GM23248 (cell line): ENCODE measurements at regions not wholly inside any gene's neighbourhood (a gene's known extent, or its start where the extent isn't known, plus 50 kb on each side); places are given as distances from the start of the nearest gene placed in this dataset.
A peak's percentile ranks its signal among the peaks of the same experiment; 100 is the strongest.

Experiments used
- DNase-seq: peaks from one replicate; pipeline ENCODE4 v3.0.0-alpha.2; 2015
- H2AFZ ChIP-seq: fragments of 200-600 bp; sonication (generic); 2 replicates; pipeline ENCODE4 v1.6.1; 2016; ENCODE audit warnings: antibody characterized with exemption
- H3F3A ChIP-seq: fragments of 200-600 bp; sonication (generic); 2 replicates; pipeline ENCODE4 v1.6.1; 2016; ENCODE audit warnings: mild to moderate bottlenecking, antibody characterized with exemption, mixed run types; ENCODE audit not compliant: insufficient read depth
- H3K27ac ChIP-seq: fragments of 200-600 bp; sonication (generic); 2 replicates; pipeline ENCODE4 v1.5.1; 2016; ENCODE audit warnings: mild to moderate bottlenecking
- H3K27me3 ChIP-seq: fragments of 200-600 bp; sonication (generic); replicated peaks from 2 replicates; pipeline ENCODE4 v1.6.1; 2016; ENCODE audit warnings: mild to moderate bottlenecking; ENCODE audit not compliant: insufficient read depth
- H3K36me3 ChIP-seq: fragments of 200-600 bp; sonication (generic); 2 replicates; pipeline ENCODE4 v1.6.1; 2016; ENCODE audit warnings: low read depth, mild to moderate bottlenecking
- H3K4me1 ChIP-seq: fragments of 200-600 bp; sonication (generic); 2 replicates; pipeline ENCODE4 v1.6.1; 2016; ENCODE audit warnings: mild to moderate bottlenecking; ENCODE audit not compliant: insufficient read depth
- H3K4me2 ChIP-seq: fragments of 200-600 bp; sonication (generic); one replicate; pipeline ENCODE4 v1.6.1; 2016; ENCODE audit warnings: mild to moderate bottlenecking; ENCODE audit not compliant: unreplicated experiment
- H3K4me3 ChIP-seq: fragments of 200-600 bp; sonication (generic); 2 replicates; pipeline ENCODE4 v1.5.1; 2016; ENCODE audit warnings: mild to moderate bottlenecking
- H3K79me2 ChIP-seq: fragments of 200-600 bp; sonication (generic); 2 replicates; pipeline ENCODE4 v1.6.1; 2016; ENCODE audit warnings: mild to moderate bottlenecking; ENCODE audit not compliant: insufficient read depth
- H3K9ac ChIP-seq: fragments of 200-600 bp; sonication (generic); 2 replicates; pipeline ENCODE4 v1.6.1; 2016; ENCODE audit warnings: mild to moderate bottlenecking
- H3K9me2 ChIP-seq: fragments of 200-600 bp; sonication (generic); 2 replicates; pipeline ENCODE4 v1.6.1; 2016; ENCODE audit warnings: mixed run types, mild to moderate bottlenecking, moderate library complexity; ENCODE audit not compliant: insufficient read depth
- H3K9me3 ChIP-seq: fragments of 200-600 bp; sonication (generic); one replicate; pipeline ENCODE4 v1.6.1; 2017; ENCODE audit warnings: low read depth
- H4K20me1 ChIP-seq: fragments of 200-600 bp; sonication (generic); 2 replicates; pipeline ENCODE4 v1.6.0; 2016; ENCODE audit not compliant: insufficient read depth
- EZH2 ChIP-seq: fragments of 200-600 bp; sonication (generic); IDR thresholded peaks from 2 replicates; pipeline ENCODE4 v1.6.1; 2018; ENCODE audit warnings: antibody characterized with exemption, mild to moderate bottlenecking; ENCODE audit not compliant: insufficient read depth, poor library complexity, severe bottlenecking
- EZH2phosphoT487 ChIP-seq: fragments of 200-600 bp; sonication (generic); IDR thresholded peaks from 2 replicates; pipeline ENCODE4 v1.6.1; 2018; ENCODE audit warnings: antibody characterized with exemption, moderate library complexity, mild to moderate bottlenecking, low read depth; ENCODE audit not compliant: insufficient read depth
- WGBS, 2 experiments: methylation state at CpG; one replicate each; pipeline ENCODE4 v1.1.6; 2015 to 2017; ENCODE audit warnings: low lambda C conversion rate in 2 of 2, low coverage in 1 of 2; ENCODE audit errors: missing lambda C conversion rate in 2 of 2; 5-methylcytosine and 5-hydroxymethylcytosine counted together
- in situ Hi-C: fragments of 300-500 bp; cut with MboI; formaldehyde crosslinking; loops from 2 replicates; pipeline ENCODE4 v1.15.0; 2020

DNA sequence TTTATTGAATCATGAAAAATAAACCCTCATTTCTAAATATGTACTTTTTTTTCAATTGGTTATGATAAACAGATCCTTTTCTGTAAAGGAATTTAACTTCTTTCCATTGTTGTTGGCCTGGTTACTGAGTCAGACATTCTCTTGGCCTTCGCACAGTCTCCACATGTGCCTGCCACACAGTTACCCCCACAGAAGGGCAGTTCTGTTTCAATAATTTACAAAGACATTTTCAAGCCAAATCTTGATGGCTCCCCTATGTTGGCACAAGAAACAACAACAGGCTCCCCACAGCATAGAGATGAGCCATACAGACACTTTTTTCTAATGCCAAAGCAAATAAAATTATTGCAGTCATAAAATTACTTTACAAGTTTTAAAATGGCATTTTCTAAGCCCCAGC lies 55.6 kb upstream of the BEND6 start:
- DNase-seq, result peak; percentile 76
- in situ Hi-C loops, result no loop called here
- no peaks in the 10 kb centered on the region for H3K9me2 ChIP-seq
- H3K4me1 ChIP-seq, result peaks cover 34% of the 10 kb centered on the region
- 44 to 48% methylated on average over 1 of the region's 1 CpG for WGBS, 2 experiments
- peaks cover 19% of the 10 kb centered on the region; the same call in 1 of the 2 replicates for H3K36me3 ChIP-seq
- H2AFZ ChIP-seq, result no peak overlapping the region
- peaks cover 4% of the 10 kb centered on the region; the same call in 1 of the 2 replicates for H4K20me1 ChIP-seq
- H3K27ac ChIP-seq, result peak overlapping the region; percentile 67
- no peak for TF ChIP-seq EZH2phosphoT487
- no peak for TF ChIP-seq EZH2
- no peak overlapping the region for H3K4me3 ChIP-seq
- H3K9me3 ChIP-seq, result no peaks in the 10 kb centered on the region
- no peaks in the 10 kb centered on the region for H3K27me3 ChIP-seq
- H3K79me2 ChIP-seq, result peaks cover 74% of the 10 kb centered on the region
- H3K9ac ChIP-seq, result peak overlapping the region; percentile 43; the same call in 1 of the 2 replicates
- H3K4me2 ChIP-seq, result no peak overlapping the region
- peaks cover 54% of the 10 kb centered on the region for H3F3A ChIP-seq

DNA sequence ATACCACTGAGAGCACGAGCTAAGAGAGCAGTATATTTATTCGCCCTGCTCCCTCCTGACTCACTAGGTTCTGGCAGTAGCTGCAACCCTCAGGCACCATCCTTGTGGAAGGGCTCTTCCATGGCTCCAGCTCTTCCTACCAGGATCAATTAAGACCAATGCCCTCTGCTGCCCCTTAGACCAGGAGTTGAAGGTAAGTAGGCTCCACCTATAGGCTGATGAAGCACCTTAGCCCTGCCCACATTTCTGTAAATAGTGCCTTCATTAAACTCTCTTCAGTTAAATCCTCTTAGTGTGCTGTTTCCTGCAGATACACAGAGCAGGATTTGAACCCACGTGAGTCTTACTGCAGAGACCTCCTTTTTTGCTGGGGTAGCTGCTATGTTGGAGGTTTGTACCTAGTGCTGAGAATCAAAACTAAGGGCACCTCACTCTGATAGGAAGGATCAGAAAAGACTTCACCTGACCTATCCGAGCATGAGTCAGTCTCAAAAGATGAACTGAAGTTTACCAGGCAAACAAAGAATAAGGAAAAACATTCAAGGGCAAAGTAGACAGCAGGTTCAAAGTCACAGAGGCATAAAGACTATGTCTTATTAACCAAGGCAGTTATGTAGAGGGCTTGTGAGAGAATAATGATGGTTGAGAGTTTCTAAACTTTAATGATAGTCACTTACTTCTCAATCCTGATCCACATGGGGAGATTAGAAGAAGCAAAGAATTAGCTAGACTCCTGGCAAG lies 56.9 kb upstream of the BEND6 start:
- no peaks in the 10 kb centered on the region for H4K20me1 ChIP-seq
- peaks cover 40% of the 10 kb centered on the region for H3F3A ChIP-seq
- peaks cover 19% of the 10 kb centered on the region; the same call in 1 of the 2 replicates for H3K36me3 ChIP-seq
- H3K27ac ChIP-seq, result no peak overlapping the region
- H3K9me3 ChIP-seq, result no peaks in the 10 kb centered on the region
- DNase-seq, result no peak
- H3K27me3 ChIP-seq, result no peaks in the 10 kb centered on the region
- H3K4me1 ChIP-seq, result peaks cover 29% of the 10 kb centered on the region
- H3K9ac ChIP-seq, result no peak overlapping the region
- H3K9me2 ChIP-seq, result no peaks in the 10 kb centered on the region
- no peak overlapping the region for H3K4me3 ChIP-seq
- H2AFZ ChIP-seq, result no peak overlapping the region
- in situ Hi-C loops, result no loop called here
- TF ChIP-seq EZH2 (no peak), EZH2phosphoT487 (no peak)
- WGBS, 2 experiments, result 96 to 100% methylated on average over 4 of the region's 4 CpGs
- H3K79me2 ChIP-seq, result peaks cover 64% of the 10 kb centered on the region
- H3K4me2 ChIP-seq, result no peak overlapping the region

DNA sequence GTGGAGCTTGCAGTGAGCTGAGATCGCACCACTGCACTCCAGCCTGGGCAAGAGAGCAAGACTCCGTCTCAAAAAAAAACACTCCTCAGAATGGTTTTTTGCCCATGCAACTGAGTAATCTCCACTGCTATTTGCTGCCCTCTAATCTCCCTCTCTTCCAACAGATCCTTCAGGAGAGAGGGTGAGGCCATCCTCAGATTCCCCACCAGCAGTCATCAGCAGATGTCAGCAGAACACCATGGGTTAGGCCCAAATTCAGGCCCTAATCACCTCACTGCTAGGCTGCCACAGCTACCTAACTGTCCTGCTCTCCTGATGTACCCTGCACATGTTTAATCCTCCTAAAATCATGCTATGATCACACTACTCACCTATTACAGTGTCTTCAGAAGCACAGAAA lies 63.2 kb upstream of the BEND6 start:
- Histone ChIP-seq H3F3A (peaks cover 35% of the 10 kb centered on the region), H3K9ac (no peak overlapping the region), H3K4me3 (no peak overlapping the region), H4K20me1 (no peaks in the 10 kb centered on the region), H3K4me2 (no peak overlapping the region), H3K4me1 (peaks cover 35% of the 10 kb centered on the region), H3K27me3 (no peaks in the 10 kb centered on the region), H3K36me3 (peaks cover 3% of the 10 kb centered on the region; the same call in 1 of the 2 replicates), H3K79me2 (peaks cover 56% of the 10 kb centered on the region), H3K9me2 (no peaks in the 10 kb centered on the region), H3K27ac (peak overlapping the region; percentile 99), H2AFZ (no peak overlapping the region), H3K9me3 (no peaks in the 10 kb centered on the region)
- in situ Hi-C loops, result no loop called here
- 62 to 77% methylated on average over 2 of the region's 2 CpGs for WGBS, 2 experiments
- peak; percentile 54 for DNase-seq
- TF ChIP-seq EZH2phosphoT487, result no peak
- TF ChIP-seq EZH2, result no peak

DNA sequence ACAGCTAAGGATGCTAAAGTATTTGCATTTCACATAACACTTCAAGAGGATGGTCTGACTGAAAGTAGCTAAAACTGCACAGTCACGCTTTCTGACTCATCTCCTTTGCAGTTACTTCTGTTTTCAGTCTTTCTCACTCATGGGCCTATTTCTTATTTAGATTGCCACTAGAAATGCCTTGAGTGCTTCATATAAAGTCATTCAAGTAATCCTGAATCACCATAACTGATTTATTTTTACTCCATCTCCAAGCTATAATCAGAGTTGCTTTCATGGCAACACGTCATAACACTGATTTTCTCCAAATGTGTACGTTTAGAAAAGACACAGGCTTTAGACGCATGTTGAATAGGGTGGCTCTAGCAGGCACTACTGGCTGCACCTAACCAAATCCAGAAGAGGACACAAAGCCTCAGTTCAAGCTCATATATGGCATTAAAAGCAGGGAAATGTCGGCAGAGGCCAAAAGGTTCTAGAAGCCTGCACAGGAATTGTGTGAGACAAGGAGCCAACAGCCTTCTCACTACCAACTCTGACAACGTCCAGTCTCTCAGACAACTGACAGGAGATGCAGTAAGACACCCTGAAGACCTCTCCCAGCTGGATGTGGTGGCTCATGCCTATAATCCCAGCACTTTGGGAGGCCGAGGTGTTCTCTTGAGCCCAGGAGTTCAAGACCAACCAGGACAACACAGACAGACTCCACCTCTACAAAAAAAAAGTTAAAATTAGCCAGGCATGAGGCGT lies 64.1 kb upstream of the BEND6 start:
- in situ Hi-C loops, result no loop called here
- Histone ChIP-seq H3K9ac (peak overlapping the region; percentile 85), H3K9me3 (no peaks in the 10 kb centered on the region)

More for the DNA sequence above, 64.1 kb upstream of the BEND6 start:
- Histone ChIP-seq H3K27me3 (no peaks in the 10 kb centered on the region), H3F3A (peaks cover 34% of the 10 kb centered on the region), H3K36me3 (no peaks in the 10 kb centered on the region; the same call in 1 of the 2 replicates), H3K4me1 (peaks cover 35% of the 10 kb centered on the region), H2AFZ (0 out of 2 replicates have a peak overlapping the region, but pooled peaks have one; percentile 34), H3K79me2 (peaks cover 59% of the 10 kb centered on the region), H4K20me1 (no peaks in the 10 kb centered on the region), H3K9me2 (no peaks in the 10 kb centered on the region), H3K27ac (peak overlapping the region; percentile 99), H3K4me3 (0 out of 2 replicates have a peak overlapping the region, but pooled peaks have one; percentile 15), H3K4me2 (peak overlapping the region; percentile 66)
- 23 to 24% methylated on average over 8 of the region's 8 CpGs for WGBS, 2 experiments
- peak; percentile 96 for DNase-seq
- no peak for TF ChIP-seq EZH2
- TF ChIP-seq EZH2phosphoT487, result no peak
